ENCODE measurements at regions not wholly inside any gene's neighbourhood (a gene's known extent, or its start where the extent isn't known, plus 50 kb on each side); places are given as distances from the start of the nearest gene placed in this dataset.

DNA sequence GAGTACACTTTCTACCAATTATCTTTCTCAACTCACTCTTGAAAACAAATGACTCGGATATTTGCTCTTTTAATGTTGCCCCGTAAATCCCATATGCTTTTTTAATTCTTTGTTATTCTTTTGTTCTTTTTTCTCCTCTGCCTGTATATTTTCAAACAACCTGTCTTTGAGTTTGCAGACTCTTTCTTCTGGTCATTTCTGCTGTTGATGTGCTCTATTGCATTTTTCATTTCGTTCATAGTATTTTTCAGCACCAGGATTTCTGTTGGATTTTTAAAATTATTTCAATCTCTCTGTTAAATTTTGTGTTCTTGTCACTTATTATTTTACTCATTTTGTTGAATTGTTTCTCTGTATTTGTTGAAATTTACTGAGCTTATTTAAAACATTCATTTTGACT lies 146.8 kb upstream of the B3GALT2 start:
- peaks cover 28 to 41% of the 10 kb centered on the region in 2 donors for H3K9me3 Mint-ChIP-seq
- no peak overlapping the region for H3K27ac Mint-ChIP-seq
- H3K36me3 Mint-ChIP-seq, result peaks cover 19 to 21% of the 10 kb centered on the region in 2 donors
- ATAC-seq (no peak), DNase-seq (ENCODE audit: low spot score in 2 of 2) (no peak)

DNA sequence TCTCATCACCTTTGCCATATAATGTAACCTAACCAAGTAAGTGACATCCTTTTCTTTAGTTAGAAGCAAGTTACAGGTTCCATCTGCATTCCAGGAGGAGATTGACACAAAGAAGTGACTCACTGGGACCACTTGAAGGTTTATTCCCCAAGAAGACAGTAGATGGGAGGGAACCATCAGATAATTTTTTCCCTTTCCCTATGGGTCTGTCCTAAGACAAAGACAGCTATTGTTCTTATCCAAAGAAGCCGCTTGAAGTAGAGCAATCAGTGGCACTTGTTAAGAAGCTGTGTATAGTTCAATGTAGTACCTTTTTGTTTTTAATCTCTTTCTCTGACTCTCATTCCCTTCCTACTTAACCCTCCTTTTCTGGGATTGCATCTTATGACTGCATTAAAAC lies 139.9 kb upstream of the B3GALT2 start:
- ATAC-seq (no peak), DNase-seq (ENCODE audit: low spot score in 2 of 2) (no peak)
- Mint-ChIP-seq H3K36me3 (peaks cover 10 to 14% of the 10 kb centered on the region in 2 donors), H3K9me3 (peaks cover 14 to 40% of the 10 kb centered on the region in 2 donors), H3K27ac (no peak overlapping the region)

DNA sequence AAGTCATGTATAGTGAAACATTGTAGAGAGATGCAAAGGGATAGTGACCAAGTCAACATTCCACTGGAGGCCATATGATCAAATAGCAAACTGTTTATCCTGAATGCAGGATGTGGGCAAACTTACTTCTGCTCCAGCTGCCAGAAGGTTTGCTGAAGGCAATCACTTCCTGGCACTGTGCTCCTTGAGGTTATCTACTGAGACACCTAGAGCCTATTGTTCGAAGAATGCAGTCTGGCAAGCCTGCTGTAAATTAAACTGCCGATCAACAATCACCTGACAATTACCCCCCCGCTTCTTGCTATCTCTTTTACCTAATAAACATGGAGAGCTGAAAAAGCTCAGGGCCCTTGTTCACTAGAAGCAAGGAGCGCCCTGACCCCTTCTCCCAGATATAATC lies 139.4 kb upstream of the B3GALT2 start:
- Mint-ChIP-seq H3K9me3 (peaks cover 12 to 37% of the 10 kb centered on the region in 2 donors), H3K36me3 (peaks cover 10 to 14% of the 10 kb centered on the region in 2 donors), H3K27ac (no peak overlapping the region)
- ATAC-seq, result no peak
- no peak for DNase-seq (ENCODE audit: low spot score in 2 of 2)

DNA sequence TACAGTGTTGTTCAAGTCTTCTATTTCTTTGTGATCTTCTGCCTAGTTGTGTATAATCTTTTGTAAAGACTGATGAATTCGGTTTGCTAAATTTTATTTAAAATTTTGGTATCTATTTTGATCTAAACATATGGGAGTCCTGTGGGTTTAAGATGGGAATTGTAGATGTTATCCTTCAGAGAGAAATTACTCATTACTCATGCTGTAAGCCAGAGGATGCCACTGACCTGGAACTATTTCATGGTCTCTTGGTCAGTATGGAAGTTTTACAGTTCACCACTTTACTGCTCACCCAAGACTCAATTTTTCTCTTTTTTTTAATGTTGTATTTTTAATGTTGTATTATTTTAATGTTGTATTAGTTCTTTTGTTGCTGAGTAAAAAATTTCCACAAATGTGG lies 138.6 kb upstream of the B3GALT2 start:
- peaks cover 8 to 13% of the 10 kb centered on the region in 2 donors for H3K36me3 Mint-ChIP-seq
- ATAC-seq (no peak), DNase-seq (ENCODE audit: low spot score in 2 of 2) (no peak)
- no peak overlapping the region for H3K27ac Mint-ChIP-seq
- peaks cover 9 to 33% of the 10 kb centered on the region in 2 donors for H3K9me3 Mint-ChIP-seq

DNA sequence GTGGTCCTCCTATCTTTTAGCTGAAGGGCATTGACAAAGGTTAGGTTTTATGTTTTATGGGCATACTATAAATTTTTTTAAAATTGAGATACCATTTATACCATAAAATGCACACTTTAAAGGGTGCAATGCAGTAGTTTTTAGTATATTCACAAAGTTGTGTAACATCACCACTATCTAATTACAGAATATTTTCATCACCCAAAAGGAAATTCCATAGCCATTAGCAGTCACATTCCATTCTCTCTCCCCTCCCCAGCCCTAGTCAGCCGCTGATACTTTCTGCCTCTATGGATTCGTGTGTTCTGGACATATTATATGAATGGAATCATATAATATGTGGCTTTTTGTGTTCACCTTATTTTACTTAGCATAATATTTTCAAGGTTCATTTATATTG lies 135.8 kb upstream of the B3GALT2 start:
- Mint-ChIP-seq H3K27ac (no peak overlapping the region), H3K36me3 (no peaks in the 10 kb centered on the region), H3K9me3 (peaks cover 6 to 25% of the 10 kb centered on the region in 2 donors)
- DNase-seq (ENCODE audit: low spot score in 2 of 2) (no peak), ATAC-seq (no peak)

DNA sequence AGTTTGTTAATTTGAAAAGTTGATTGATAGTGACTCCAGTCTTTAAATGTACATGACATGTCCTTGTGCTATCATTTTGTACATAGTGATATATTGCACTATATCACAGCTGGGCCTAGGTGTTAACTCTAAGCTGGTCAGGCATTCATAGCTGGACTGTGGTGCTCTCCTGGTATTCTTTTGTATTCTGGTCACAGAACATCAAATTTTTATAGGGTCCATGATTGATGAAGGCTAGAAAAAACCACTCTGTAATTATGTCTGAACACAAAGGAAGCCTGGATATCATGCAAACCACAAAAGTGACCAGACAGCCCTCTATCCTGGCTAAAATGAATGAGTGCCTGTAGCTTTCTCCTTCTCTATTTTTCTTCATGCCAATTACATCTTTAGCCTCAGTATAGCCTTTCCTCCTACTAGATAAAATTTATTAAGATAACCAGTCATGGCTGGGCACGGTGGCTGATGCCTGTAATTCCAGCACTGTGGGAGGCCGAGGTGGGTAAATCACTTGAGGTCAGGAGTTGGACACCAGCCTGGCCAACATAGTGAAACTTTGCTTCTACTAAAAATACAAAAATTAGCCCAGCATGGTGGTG lies 134.9 kb upstream of the B3GALT2 start:
- DNase-seq (ENCODE audit: low spot score in 2 of 2), result no peak
- H3K27ac Mint-ChIP-seq, result no peak overlapping the region
- no peaks in the 10 kb centered on the region for H3K36me3 Mint-ChIP-seq
- H3K9me3 Mint-ChIP-seq, result peaks cover 6 to 25% of the 10 kb centered on the region in 2 donors
- ATAC-seq, result no peak

DNA sequence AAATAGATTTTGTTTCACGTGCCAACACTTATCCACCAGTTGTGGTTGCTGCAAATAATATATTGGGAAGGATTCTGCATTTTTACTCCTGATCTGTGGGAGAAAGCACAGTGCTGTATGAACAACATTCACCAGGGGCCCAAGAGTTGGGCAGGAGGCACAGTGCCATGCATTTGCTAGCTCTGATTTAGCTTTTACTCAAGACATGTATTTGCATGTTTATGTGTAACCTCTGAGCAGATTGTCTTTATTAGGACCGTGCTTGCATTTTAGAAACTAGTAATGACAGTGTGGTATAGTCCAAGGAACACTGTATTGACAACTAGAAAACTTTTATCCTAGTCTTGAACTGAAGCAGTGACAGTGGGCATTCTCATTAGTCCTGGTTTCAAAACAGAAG lies 133.9 kb upstream of the B3GALT2 start:
- ATAC-seq (no peak), DNase-seq (ENCODE audit: low spot score in 2 of 2) (no peak)
- Mint-ChIP-seq H3K9me3 (peaks cover 0 to 20% of the 10 kb centered on the region in 2 donors), H3K36me3 (no peaks in the 10 kb centered on the region), H3K27ac (no peak overlapping the region)

DNA sequence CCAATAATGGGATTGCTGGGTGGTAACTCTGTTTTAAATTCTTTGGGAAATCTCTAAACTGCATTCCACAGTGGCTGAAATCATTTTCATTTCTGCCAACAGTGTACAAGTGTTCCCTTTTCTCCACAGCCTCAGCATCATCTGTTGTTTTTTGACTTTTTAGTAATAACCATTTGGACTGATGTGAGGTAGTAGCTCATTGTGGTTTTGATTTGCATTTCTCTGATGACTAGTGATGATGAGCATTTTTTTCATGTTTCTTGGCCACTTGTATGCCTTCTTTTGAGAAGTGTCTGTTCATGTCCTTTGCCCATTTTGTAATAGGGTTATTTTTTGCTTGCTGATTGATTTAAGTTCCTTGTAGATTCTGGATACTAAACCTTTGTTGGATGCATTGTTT lies 131.9 kb upstream of the B3GALT2 start:
- no peak for ATAC-seq
- H3K36me3 Mint-ChIP-seq, result no peaks in the 10 kb centered on the region

DNA sequence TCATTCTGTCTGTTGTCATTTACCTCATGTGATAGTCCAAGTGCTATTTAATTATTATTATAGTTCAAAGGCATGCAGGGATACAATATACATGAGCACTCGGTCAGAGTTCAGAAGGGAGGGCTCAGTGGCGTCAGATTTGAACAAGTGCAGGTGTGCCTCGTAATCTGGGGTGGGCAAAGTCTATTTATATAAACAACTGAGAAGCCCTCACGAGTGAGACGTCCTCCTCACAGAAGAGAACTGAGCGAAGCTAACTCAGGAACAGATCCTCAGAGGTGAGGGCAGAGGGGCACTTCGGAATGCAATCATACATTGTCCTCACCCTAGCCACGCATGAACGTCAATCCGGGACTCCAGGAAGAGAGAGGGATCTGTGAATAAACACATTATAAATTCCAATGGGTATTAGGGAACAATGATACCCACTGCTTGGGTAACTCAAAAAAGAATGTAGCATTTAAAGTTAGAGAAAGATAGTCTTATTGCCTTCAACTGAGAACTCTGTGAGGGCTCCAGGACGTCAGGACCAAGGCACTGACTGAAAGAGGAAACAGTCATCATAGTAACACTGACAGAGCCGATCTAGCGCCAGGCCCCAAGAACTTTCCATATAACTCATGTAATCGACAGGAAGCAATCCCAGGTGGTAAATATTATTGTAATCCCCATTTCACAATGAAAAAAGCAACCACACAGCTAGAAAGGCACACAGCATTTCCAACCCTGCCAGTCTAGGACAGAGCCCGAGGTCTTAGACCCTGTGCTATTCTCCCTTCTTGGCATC lies 127.1 kb upstream of the B3GALT2 start:
- DNase-seq (ENCODE audit: low spot score in 2 of 2), result no peak
- ATAC-seq, result no peak
- H3K9me3 Mint-ChIP-seq, result no peaks in the 10 kb centered on the region
- H3K36me3 Mint-ChIP-seq, result no peaks in the 10 kb centered on the region
- no peak overlapping the region for H3K27ac Mint-ChIP-seq

More for the DNA sequence above, 131.9 kb upstream of the B3GALT2 start:
- Mint-ChIP-seq H3K9me3 (peaks cover 0 to 5% of the 10 kb centered on the region in 2 donors), H3K27ac (no peak overlapping the region)
- DNase-seq (ENCODE audit: low spot score in 2 of 2), result no peak

DNA sequence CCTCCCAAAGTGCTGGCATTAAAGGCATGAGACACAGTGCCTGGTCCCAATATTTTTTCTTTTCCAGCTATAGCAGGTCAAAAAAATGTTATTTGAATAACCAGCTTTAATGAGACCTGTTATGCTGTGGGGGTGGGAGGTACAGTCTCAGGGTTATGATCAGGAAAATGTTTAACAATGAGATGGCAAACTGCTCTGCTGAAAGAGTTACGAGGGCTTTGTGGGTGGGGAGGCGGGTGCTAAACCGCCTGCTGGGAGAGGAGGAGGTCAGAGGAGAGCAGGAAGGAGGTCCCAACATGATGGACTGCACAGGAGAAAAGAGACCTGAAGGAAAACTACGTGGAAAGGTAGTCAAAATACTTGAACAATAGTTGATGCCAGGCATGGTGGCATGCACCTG lies 126.0 kb upstream of the B3GALT2 start:
- DNase-seq (ENCODE audit: low spot score in 2 of 2) (no peak), ATAC-seq (no peak)
- no peak overlapping the region for H3K27ac Mint-ChIP-seq
- H3K36me3 Mint-ChIP-seq, result no peaks in the 10 kb centered on the region
- no peaks in the 10 kb centered on the region for H3K9me3 Mint-ChIP-seq

DNA sequence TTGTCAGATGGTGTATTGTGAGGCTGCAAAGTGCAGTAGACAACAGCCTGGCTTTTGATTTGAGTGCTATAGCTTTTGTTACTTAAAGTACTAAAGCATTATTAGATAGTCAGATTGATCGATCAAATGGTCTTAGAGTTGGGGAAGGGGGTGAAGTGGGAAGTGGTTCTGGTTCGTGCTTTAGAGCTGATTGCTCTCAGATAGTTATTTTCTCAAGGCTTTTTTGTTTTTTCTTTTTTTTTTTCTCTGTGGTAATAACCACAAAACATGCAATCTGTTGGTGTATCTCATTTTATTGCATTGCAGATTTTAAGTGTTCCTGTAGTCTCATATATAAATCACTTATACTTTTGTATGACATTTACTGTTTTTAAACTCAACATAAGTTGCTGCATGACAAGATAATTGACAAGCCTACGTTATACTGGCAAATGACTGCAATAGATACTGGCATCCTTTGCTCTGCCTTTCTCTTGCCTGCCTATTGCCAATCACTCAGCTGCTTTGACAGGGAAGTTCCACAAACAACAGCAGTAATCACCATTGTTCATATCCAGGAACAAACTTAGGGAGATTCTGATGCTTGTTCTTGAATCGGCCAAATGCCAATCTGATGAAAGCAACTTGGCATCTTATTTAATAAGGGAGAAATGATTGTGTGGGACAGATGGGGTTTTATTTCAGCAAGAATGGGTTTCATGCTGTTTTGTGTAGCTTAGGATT lies 125.0 kb upstream of the B3GALT2 start:
- Mint-ChIP-seq H3K27ac (no peak overlapping the region), H3K36me3 (no peaks in the 10 kb centered on the region), H3K9me3 (no peaks in the 10 kb centered on the region)
- DNase-seq (ENCODE audit: low spot score in 2 of 2), result no peak
- ATAC-seq, result no peak

DNA sequence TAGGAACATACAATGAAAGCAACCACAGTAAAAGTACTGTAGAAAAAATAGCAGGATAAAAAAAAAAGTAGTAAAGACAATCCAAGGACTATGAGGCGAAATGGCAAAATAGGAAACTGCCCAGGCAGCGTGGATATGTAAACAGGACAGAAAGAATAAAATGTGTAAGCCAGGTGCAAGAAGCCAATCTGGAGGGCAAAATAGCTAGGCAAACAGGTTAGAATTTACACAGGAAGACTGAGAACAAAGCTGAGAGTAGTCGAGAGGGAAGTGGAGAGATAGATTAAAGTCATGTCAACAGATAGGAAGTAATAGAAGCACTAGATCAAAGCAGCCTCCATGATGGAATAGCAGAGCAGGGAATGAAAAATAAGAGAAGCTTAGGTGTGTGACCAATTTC lies 124.2 kb upstream of the B3GALT2 start:
- no peak for ATAC-seq
- Mint-ChIP-seq H3K36me3 (no peaks in the 10 kb centered on the region), H3K27ac (no peak overlapping the region), H3K9me3 (no peaks in the 10 kb centered on the region)
- DNase-seq (ENCODE audit: low spot score in 2 of 2), result no peak

DNA sequence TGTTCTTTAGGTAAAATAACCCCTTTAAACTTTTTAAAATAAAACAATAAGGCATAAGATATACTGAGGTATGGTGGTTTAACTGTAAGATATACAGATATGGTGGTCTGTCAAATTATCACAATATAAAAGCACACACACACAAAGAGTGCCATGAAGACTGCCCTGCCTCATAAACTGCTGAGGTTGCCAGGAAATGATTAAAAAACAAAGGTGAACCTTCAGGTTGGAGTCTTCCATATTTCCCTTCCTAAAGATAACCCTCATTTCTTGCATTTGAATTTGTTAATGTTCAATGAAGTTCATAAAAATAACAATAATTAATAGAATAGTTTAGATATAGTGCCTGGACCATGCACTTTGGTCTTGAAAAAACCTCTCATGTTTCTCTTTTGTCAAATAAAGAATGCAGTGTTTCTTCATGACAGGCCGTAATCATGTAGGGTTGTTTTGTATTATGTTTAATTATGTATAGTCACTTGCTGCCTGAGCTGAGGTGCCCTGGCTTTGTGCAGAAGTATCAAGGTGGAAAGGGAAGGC lies 123.6 kb upstream of the B3GALT2 start:
- no peak for DNase-seq (ENCODE audit: low spot score in 2 of 2)
- H3K9me3 Mint-ChIP-seq, result no peaks in the 10 kb centered on the region
- H3K36me3 Mint-ChIP-seq, result no peaks in the 10 kb centered on the region
- ATAC-seq, result no peak
- no peak overlapping the region for H3K27ac Mint-ChIP-seq

DNA sequence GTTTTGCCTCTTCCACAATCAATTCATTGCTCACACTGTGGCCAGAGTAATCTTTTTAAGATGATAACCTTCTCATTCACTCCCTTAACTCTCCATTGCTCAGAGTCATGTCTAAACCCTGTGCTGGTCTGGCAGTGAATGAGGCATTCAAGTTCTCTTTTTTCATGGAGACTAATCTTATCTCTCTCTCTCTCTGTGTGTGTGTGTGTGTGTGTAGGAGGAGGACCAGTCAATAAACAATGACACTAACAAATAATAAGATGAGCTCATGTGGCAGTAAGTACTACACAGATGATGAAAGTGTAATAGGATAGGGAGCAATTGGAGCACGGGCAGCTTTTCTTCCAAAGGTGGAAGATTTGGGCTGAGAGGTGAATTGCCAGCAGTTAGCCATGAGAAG lies 122.0 kb upstream of the B3GALT2 start:
- no peaks in the 10 kb centered on the region for H3K36me3 Mint-ChIP-seq
- no peak for DNase-seq (ENCODE audit: low spot score in 2 of 2)
- H3K9me3 Mint-ChIP-seq, result no peaks in the 10 kb centered on the region
- peak in 1 of 2 donors; percentile 47 for ATAC-seq
- no peak overlapping the region for H3K27ac Mint-ChIP-seq

DNA sequence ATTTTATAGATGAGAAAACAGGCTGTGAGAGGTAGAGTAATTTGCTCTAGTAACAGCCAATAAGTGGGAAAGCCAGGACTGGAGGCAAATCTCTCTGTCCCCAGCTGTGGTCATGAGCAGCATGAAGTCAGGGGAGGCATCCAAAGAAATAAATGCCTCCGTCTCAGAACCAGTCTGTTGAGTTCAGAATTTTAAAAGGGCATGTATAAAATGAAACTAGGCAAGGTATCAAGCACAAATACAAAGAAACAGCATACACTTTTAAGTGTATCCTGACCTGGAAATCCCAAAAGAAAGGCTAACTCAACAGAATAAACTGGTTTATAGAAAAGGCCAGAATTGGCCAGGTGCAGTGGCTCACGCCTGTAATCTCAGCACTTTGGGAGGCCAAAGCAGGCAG lies 120.0 kb upstream of the B3GALT2 start:
- Mint-ChIP-seq H3K36me3 (no peaks in the 10 kb centered on the region), H3K9me3 (no peaks in the 10 kb centered on the region), H3K27ac (no peak overlapping the region)
- DNase-seq (ENCODE audit: low spot score in 2 of 2), result no peak
- ATAC-seq, result no peak

All from activated naive CD4-positive, alpha-beta T cell treated with anti-CD3 and anti-CD28 coated beads, Interleukin-2, amount 50 U/mL, for 72 hours (primary cell).